ENCODE measurements at regions not wholly inside any gene's neighbourhood (a gene's known extent, or its start where the extent isn't known, plus 50 kb on each side); places are given as distances from the start of the nearest gene placed in this dataset.

GRCh38 chr13:92938486-92939020, 288.1 kb upstream of the GPC6 start:
- DNase-seq: no peak

GRCh38 chr13:92941167-92941566, 285.4 kb upstream of the GPC6 start:
- no peak for DNase-seq

GRCh38 chr13:92947770-92948434, 278.7 kb upstream of the GPC6 start:
- DNase-seq: no peak

- no peak for DNase-seq
These were observed 275.8 kb upstream of the GPC6 start for GRCh38 chr13:92950771-92951170.

GRCh38 chr13:92951273-92951890, 275.2 kb upstream of the GPC6 start:
- DNase-seq: no peak

GRCh38 chr13:92952161-92952560, 274.4 kb upstream of the GPC6 start:
- no peak for DNase-seq

- DNase-seq: no peak
These were observed 271.9 kb upstream of the GPC6 start for GRCh38 chr13:92954746-92955145.

GRCh38 chr13:92959790-92960189, 266.8 kb upstream of the GPC6 start:
- no peak for DNase-seq

- no peak for DNase-seq
These were observed 263.6 kb upstream of the GPC6 start for GRCh38 chr13:92963029-92963428.

- no peak for DNase-seq
These were observed 260.3 kb upstream of the GPC6 start for GRCh38 chr13:92966341-92966740.

- no peak for DNase-seq
These were observed 259.7 kb upstream of the GPC6 start for GRCh38 chr13:92966900-92967299.

- no peak for DNase-seq
These were observed 258.7 kb upstream of the GPC6 start for GRCh38 chr13:92967923-92968322.

GRCh38 chr13:92972751-92973150, 253.9 kb upstream of the GPC6 start:
- no peak for DNase-seq

- DNase-seq: no peak
These were observed 251.6 kb upstream of the GPC6 start for GRCh38 chr13:92974905-92975429.

- DNase-seq: no peak
These were observed 249.9 kb upstream of the GPC6 start for GRCh38 chr13:92976657-92977056.

GRCh38 chr13:92984151-92984550, 242.5 kb upstream of the GPC6 start:
- DNase-seq: no peak

GRCh38 chr13:92989301-92989700, 237.3 kb upstream of the GPC6 start:
- DNase-seq: no peak

GRCh38 chr13:92991692-92992091, 234.9 kb upstream of the GPC6 start:
- DNase-seq: no peak

- DNase-seq: no peak
These were observed 232.6 kb upstream of the GPC6 start for GRCh38 chr13:92994056-92994455.

- DNase-seq: no peak
These were observed 224.6 kb upstream of the GPC6 start for GRCh38 chr13:93001866-93002461.

- no peak for DNase-seq
These were observed 223.1 kb upstream of the GPC6 start for GRCh38 chr13:93003531-93003930.

GRCh38 chr13:93004919-93005318, 221.7 kb upstream of the GPC6 start:
- no peak for DNase-seq

GRCh38 chr13:93007928-93008327, 218.7 kb upstream of the GPC6 start:
- DNase-seq: no peak

- no peak for DNase-seq
These were observed 209.0 kb upstream of the GPC6 start for GRCh38 chr13:93017493-93018112.

Measured in inflammatory macrophage treated with lipopolysaccharide for 4 hours (primary cell).